ENCODE measurements at regions not wholly inside any gene's neighbourhood (a gene's known extent, or its start where the extent isn't known, plus 50 kb on each side); places are given as distances from the start of the nearest gene placed in this dataset.

GRCh38 chr2:52939250-52939649, 828.4 kb upstream of the CHAC2 start:
- TF ChIP-seq CTCF (IDR thresholded peaks at IDR 0.05; ENCODE audit: insufficient read depth, low read length, poor library complexity, severe bottlenecking) (no peak), EZH2phosphoT487 (conservative IDR thresholded peaks at IDR 0.05; ENCODE audit: low read length) (no peak)

All from SU-DHL-6 (cell line).